ENCODE measurements at regions not wholly inside any gene's neighbourhood (a gene's known extent, or its start where the extent isn't known, plus 50 kb on each side); places are given as distances from the start of the nearest gene placed in this dataset.

DNA sequence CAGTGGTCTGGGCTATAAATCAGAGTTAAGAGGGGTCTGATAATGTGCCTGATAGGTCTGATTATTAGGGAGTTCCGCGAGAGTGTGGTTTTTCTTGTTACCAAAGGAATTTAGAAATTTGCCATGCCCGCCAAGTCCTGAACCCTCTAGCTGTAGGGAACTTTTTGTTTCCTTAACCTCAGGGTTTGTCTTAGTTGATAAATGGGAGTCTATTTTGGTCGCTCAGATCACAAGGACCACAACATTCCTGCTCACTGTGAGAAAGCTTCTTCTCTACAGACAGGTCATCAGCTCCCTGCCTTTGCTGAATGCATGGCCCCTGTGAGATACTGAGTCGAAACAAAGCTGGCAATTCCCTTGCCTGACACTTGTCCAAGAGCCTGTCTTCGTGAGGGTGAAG, 497.8 kb downstream of the HS3ST4 start:
- no peak for DNase-seq

DNA sequence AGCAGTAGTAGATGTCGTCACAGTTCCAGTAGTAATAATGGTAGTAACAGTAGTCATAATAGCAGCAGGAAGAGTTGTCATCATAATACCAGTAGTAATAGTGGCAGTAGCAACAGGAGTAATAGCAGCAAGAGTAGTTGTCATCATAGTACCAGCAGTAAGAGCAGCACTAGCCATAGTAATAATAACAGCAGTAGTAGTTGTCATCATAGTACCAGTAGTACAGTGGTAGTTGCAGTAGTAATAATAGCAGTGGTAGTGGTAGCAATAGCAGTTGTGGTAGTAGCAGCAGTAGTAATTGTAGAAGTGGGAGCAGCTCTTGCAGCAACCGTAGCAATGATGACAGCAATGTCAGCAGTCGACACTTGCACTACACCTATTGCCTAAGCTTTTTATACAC, 502.8 kb downstream of the HS3ST4 start:
- no peak for DNase-seq

DNA sequence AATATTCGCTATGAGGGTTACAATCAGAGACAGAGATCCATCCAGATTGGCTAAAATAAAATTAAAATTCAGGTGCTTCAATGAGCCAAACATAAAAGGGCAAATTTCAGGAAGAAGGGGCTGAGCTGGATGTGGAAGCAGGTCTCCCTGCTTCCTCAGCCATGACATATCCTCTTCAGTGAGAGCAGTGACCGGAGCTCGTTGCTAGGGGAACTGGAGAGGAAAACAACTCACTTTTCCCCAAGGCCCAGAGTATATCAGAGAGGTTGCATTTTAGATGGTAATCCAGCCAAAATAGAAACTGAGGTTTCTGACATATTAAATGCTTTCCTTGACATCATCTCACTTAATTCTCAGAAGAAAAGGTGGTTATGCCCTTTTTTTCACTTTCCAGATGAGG, 503.5 kb downstream of the HS3ST4 start:
- no peak for DNase-seq

DNA sequence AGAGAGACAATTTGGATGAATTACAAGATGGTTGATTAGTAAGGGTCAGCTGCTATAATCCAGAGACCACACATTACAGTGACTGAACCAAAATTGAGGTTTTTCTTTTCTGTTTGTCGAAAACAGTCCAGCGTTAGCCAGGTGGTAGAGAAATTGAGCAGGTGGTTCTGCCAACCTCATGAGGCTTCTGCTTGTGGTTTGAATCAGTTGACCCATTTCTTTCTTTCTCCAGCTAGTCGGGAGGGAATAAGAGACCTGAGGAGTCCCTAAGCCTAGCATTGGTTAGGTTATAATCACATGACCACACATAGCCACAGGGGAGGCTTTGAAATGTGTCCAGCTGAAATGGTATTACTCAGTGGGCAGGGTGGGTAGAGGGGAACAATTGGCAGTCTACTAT, 504.6 kb downstream of the HS3ST4 start:
- no peak for DNase-seq

DNA sequence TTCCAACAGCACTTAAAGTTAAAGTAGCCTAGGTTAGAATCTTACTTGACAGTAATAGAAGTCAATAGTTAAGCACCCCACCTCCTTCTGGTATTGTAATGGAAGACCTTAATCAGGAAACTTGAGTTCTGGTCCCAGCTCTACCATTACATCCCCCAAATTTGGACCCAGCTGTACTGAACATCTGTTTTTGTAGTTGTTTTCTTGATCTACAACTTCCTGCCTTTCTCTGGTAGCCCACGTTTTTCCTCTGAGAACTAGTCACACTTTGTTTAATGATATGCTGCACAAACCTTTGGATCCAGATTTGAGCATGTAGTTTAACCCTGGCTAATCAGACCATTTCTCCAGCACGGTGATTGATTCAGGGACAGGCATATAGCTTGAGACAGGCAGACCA, 505.0 kb downstream of the HS3ST4 start:
- no peak for DNase-seq

DNA sequence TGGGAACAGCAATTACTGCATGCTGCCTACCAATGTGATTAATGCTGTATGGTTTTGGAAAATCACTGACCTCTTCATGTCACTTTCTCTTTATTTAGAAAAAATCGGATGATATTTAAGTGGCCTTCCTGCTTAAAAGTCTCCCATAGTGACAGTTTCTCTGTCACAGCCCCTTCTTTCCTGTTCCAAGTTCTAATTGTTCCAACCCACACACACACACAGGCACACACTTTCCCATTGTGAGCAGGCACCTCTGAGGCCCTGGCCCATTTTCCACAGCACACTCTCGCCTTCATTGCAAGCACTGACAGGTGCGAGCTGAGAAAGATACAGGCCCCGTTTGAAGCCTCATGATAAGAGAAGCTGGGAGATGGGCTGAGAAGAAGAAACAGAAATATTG, 505.9 kb downstream of the HS3ST4 start:
- no peak for DNase-seq

DNA sequence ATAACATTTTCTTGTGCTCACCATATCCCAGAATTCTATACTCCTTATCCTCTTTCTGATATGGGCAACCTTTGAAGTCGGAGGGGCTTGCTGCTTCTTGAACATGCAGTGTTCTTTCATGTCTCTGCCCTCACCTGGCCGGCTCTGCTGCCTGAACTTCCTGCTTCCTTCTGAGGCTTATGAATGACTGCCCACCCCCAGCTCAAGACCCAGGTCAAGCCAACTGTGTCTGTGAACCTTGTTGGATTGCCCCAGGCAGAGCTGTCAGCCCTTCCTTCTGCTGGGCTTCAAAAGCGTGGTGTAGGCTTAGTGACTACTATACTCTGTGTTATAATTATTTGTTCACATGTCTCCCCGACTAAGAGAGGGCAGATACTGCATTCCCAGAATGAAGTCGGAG, 506.5 kb downstream of the HS3ST4 start:
- no peak for DNase-seq

DNA sequence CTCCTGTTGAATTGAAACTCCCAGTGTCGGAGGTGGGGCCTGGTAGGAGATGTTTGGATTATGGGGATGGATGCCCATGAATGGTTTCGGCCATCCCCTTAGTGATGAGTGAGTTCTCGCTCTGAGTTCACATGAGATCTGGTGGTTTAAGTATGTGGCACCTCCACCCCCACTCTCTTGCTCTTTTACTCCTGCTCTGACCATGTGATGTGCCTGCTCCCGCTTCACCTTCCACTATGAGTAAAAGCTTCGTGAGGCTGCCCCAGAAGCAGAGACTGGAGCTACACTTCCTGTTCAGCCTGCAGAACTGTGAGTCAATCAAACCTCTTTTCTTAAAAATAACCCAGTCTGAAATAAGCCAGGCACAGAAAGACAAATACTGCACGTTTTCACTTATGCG, 512.4 kb downstream of the HS3ST4 start:
- peak in 1 of 56 donors; percentile 0 for DNase-seq

DNA sequence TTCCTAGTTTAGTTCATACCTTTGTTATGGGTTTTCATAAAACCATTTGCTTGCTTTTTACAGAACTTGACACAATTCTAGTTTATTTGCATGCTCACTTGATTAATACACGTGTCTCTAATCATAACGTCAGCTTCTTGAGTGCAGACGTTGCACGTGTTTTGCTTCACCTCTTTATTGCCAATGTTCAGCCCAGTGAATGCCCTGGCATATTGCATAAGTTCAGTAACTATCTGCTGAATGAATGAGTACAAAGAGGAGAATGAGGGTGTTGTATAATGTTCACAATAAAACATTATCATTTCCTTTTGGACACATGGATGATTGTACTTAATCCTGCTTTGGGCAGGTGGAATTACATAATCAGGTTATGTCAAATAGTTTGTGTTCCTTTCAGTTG, 519.8 kb downstream of the HS3ST4 start:
- DNase-seq: no peak

DNA sequence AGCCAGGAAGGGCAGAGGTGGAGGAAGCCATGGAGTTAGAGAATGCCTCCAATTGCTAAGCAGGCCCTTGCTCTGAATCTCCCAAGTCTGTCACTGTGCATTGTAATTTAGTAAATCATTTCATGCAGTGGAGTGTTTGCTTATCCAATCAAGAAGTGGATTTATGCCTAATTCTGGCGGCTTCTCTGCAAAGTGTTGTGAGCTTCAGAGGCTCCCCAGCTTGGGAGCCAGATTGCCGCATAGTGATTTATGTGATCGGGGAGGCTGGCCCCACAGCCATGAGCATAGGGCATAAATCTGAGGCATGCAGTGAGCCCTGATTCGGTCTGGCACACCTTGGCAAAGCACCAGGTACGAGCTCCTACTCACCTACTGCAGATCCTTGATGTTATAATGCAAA, 520.8 kb downstream of the HS3ST4 start:
- no peak for DNase-seq

DNA sequence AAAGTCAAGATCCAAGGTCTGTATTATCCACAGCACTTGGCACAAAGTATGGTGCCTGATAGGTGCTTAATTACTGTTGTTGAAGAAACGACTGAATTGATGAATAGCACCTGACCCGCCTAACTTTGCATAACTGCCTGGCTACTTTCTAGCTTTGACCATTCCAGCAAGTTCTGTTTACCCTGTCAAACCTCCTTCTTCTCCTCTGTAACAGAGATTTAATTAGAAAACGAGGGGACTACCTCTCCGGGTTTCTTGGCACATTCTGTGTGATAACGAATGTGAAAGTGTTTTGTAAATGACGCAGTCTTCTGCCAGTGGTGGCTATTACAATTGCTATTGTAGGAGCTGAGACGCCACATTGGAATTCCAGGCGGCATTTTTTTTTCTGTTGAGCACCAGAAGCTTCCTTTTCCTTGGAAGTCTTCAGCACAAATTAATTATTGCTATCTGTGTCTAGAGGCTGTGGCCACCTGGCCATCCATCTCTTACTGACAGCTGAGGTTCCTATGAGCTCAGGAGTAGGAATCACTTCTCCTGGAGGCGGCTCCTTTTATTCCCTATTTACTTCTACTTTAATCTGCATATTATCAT, 522.9 kb downstream of the HS3ST4 start:
- no peak for DNase-seq

DNA sequence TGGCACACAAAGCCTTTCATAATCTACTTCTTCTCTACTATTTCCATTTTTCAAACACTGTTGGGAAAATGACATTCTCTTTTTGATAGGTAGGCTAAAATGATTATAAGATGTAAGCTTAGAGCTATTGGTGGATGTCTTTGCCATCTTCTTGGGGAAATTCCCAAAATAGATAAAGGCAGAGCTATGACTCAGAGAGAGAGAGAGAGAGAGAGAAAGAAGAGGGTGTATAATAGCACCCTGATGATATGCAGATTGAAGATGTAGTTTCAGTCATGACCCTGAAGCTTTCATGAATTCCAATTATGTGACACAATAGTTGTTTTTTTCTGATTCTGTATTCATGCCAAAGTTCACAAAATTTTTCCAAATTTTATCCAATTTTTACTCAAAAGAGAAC, 529.1 kb downstream of the HS3ST4 start:
- DNase-seq: no peak

DNA sequence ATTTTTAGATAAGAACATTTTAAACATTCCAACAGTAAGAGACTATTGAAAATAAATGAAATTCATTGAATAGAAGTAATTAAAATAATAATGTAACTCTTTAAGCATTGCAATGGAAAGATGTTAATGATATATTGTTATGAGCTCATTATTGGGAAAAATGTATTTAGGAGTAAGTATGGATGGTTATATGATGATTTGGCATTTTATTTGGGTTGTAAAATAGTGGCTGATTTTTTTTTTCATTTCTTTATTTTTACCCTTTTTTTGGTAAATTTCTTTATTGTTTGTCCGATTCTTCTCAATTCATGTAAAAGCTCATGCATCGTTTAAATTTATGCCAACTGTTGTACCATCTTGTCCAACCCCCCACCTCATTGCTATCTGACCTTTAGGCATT, 539.9 kb downstream of the HS3ST4 start:
- no peak for DNase-seq

DNA sequence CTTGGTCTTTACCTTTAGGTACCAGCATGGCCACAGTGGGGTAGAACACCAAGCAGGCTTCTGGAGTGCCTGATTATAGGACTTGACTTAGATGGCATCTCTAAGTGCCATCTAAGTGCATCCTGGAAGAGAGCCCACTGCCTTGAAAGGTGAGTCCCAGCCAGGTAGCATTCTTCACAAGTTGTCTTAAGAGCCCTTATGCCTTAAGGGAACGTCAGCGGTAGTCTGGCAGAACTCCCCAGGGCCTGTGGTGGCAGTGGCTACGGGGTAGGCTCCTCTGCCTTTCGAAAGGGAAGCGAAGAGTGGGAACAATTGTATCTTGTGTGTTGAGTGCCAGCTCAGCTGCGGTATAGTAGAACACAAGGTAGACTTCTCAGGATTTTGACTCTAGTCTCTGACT, 549.0 kb downstream of the HS3ST4 start:
- no peak for DNase-seq

DNA sequence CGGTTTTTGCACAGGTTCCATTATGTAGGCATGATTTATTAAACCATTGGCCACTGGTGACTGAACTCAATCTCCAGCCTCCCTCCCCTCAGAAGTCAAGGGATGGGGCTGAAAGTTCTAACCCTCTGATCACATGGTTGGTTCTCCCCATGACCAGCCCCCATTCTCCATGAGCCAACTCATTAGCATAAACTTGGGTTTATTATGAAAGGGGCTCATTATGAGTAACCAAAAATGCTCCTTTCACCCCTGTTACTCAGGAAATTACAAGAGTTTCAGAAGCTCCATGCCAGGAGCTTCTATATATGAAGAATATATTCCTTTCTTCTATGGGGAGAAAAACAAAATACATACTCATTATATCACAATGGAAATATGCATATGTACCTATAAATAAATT, 555.3 kb downstream of the HS3ST4 start:
- no peak for DNase-seq

DNA sequence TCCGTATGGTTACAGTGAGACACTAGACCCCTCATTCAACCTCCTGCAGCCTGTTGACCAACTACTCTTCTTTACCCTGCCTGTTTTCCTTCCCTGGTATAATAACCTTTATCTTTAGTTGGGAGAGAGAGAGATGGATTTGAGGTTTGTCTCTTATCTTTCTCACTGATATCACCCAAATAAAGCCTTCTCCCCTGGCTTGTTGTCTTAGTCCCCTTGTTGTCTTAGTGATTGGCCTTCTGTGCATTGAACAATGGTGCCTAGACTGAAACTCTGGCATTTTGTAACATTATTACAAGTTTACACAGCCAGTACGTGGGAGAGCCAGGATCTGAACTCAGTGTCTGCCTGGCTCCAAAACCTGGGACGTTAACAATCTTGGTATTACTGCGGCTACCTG, 560.8 kb downstream of the HS3ST4 start:
- no peak for DNase-seq

DNA sequence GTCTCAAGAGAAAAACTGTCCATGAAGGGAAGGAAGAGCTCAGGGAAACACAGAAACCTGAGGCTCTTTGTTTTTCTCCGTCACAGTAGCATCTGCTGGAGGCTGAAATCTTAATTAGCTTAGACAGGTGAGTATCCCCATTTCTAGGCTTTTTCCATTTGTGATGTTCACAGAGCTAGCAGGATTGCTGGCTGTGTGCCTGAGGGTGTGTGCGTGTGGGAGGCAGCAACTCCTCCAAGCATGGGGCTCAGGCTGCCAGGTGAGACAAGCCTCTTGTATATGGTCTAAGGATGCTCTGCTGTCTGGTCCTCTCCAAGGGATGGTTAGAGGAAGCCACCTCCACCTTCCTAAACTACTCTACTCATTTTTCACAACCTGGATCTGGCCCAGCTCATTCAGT, 569.9 kb downstream of the HS3ST4 start:
- peak in 3 of 56 donors; percentile 0 to 1 (median 0) for DNase-seq

DNA sequence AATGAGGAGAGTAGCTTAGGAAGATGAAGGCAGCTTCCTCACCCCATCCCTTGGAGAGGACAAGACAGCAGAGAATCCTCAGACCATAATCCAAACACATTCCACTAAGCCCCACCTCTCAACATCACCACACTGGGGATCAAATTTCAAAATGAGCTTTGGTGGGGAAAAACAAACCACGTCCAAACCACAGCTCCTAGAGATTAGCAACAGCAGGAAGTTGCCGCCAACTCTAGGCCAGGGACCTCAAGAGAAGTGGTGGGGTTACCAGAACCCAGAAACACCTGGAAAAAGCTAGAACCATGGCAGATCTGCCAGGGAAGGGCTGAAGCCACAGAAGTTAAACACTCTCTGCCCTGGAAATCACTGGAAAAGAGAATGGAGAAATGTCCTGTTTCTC, 571.6 kb downstream of the HS3ST4 start:
- DNase-seq: no peak

DNA sequence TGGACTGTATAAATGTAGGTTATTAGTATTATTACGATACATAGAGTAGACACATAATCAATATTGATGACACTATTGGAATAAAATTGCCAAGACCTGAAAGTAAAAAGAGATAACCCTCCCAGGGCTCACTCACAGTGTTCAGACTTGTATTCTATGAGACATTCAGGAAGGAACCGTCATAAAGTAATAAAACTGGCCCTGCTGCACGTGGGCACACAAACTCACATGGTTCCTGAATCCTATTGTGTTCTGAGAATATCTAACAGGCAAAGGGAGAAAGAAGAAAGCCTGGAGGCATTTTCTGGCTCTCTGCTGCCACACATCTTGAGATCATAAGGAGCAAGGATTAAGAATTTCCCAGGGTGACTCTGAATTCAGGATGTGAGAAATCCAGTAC, 575.9 kb downstream of the HS3ST4 start:
- no peak for DNase-seq

DNA sequence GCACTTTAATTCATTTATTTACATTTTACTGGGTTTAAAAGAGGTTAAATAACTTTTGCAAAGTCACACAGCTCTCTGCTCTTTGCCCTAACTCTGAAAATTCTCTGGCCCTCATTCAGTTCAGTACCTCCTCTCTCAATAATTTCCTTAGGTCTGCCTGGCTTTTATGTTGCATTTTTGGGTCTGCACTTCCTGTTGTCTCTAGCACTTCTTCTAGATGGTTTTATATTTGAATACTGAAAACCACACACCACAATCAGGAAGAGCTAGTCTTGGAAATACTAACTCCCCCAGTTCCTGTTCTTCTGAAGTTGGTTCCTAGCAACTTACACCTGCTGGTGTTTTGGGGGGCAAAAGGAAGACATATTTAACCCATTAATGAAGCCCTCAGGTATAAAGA, 577.9 kb downstream of the HS3ST4 start:
- no peak for DNase-seq

DNA sequence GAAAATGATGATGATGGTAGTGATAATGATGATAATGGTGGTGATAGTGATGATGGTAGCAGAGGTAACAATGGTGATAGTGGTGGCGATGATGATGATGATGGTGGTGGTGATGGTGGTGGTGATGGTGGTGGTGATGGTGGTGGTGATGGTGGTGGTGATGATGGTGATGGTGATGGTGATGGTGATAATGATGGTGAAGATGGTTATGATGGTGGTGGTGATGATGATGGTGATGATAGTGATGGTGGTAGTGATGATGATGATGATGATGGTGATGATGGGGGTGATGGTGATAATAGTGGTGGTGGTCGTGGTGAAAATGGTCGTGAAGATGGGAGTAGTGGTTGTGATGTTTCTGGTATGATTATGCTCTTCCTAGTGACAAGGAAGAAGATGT, 581.8 kb downstream of the HS3ST4 start:
- no peak for DNase-seq

DNA sequence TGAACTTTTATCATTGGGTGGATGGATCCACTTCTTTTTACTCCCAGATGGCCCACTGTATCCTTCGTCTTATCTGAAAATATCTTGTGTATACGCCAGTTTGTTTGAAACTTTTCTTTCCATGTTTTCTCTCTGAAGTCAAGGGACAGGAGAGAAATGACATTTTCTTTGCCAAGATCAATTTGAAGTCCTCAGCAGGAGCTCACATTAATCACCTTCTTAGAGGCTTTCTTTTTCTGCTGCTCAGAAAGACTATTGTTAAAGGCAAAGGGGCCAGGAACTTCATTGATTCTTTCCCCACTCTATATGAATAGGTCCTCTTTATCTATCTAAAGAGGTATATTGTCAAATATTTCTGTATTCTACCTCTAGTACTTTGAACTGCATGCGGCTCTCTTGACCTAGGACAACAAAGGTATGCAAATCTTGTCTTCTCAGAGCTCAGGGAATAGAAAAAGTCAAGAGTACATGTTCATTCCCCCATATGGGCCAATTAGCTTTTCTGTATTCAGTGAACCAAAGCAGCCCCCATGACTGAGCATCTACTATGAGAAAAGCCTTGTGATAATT, 583.3 kb downstream of the HS3ST4 start:
- DNase-seq: no peak

DNA sequence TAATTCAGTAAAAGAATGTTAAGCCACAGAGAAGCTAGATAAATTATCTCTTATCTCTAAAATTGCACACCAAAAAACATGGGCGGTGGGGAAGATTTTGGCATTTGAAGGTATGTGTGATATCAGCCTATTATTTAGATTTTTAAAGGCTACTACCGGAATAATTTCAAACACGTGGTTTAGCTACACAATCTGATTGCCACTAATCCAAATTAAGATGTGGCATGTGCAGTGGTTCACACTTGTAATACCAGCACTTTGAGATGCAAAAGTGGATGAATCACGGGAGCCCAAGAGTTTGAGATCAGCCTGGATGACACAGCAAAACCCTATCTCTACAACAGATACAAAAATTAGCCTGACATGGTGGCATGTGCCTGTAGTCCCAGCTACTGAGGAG, 584.5 kb downstream of the HS3ST4 start:
- no peak for DNase-seq

Data from nucleus accumbens (tissue), 56 donors.